Loucy (cell line): ENCODE measurements at regions not wholly inside any gene's neighbourhood (a gene's known extent, or its start where the extent isn't known, plus 50 kb on each side); places are given as distances from the start of the nearest gene placed in this dataset.
"Not testable (repeated sequence)": the region's sequence is repeated elsewhere in the genome, so short reads cannot be mapped to it uniquely, and the experiment has no call there.

ENCODE experiments used
- H2AFZ ChIP-seq: fragments of 200-600 bp; sonication (generic); 2 replicates; pipeline ENCODE4 v1.6.0; 2016; ENCODE audit warnings: antibody characterized with exemption, mild to moderate bottlenecking, low read length, moderate library complexity
- H3F3A ChIP-seq: fragments of 200-600 bp; 2 replicates; pipeline ENCODE4 v1.6.0; 2016; ENCODE audit warnings: antibody characterized with exemption, low read depth, mild to moderate bottlenecking
- H3K27me3 ChIP-seq: fragments of 200-600 bp; sonication (generic); 2 replicates; pipeline ENCODE4 v1.6.1; 2014; ENCODE audit warnings: low read length, mild to moderate bottlenecking; ENCODE audit not compliant: insufficient read depth, poor library complexity, severe bottlenecking
- H3K36me3 ChIP-seq: fragments of 200-600 bp; sonication (generic); 2 replicates; pipeline ENCODE4 v1.6.1; 2016; ENCODE audit warnings: low read length; ENCODE audit not compliant: insufficient read depth
- H3K4me1 ChIP-seq: fragments of 200-600 bp; sonication (generic); 2 replicates; pipeline ENCODE4 v1.5.1; 2014; ENCODE audit warnings: low read length, mild to moderate bottlenecking; ENCODE audit not compliant: insufficient read depth, poor library complexity, severe bottlenecking
- H3K4me2 ChIP-seq: fragments of 200-600 bp; sonication (generic); 2 replicates; pipeline ENCODE4 v1.6.0; 2014; ENCODE audit warnings: antibody characterized with exemption, low read length, low read depth, mild to moderate bottlenecking; ENCODE audit not compliant: poor library complexity, severe bottlenecking
- H3K4me3 ChIP-seq: fragments of 200-600 bp; sonication (generic); 2 replicates; pipeline ENCODE4 v1.5.1; 2014; ENCODE audit warnings: low read length, mild to moderate bottlenecking, mixed read lengths; ENCODE audit not compliant: poor library complexity, severe bottlenecking
- H3K79me2 ChIP-seq: fragments of 200-600 bp; sonication (generic); 2 replicates; pipeline ENCODE4 v1.6.1; 2014; ENCODE audit warnings: low read length; ENCODE audit not compliant: insufficient read depth
- H3K9ac ChIP-seq: fragments of 200-600 bp; sonication (generic); 2 replicates; pipeline ENCODE4 v1.6.0; 2014; ENCODE audit warnings: mild to moderate bottlenecking, low read depth, low read length, moderate library complexity; ENCODE audit not compliant: poor library complexity, severe bottlenecking
- H3K9me2 ChIP-seq: fragments of 200-600 bp; sonication (generic); replicated peaks from 2 replicates; pipeline ENCODE4 v1.6.1; 2016; ENCODE audit warnings: low read depth, low read length, mixed read lengths
- H3K9me3 ChIP-seq: fragments of 200-600 bp; sonication (generic); 2 replicates; pipeline ENCODE4 v1.6.1; 2014; ENCODE audit warnings: mild to moderate bottlenecking, antibody characterized with exemption, low read length, low read depth; ENCODE audit not compliant: insufficient read depth
- H4K20me1 ChIP-seq: fragments of 200-600 bp; sonication (generic); 2 replicates; pipeline ENCODE4 v1.6.0; 2014; ENCODE audit warnings: antibody characterized with exemption, low read length, mild to moderate bottlenecking; ENCODE audit not compliant: insufficient read depth, poor library complexity, severe bottlenecking
- CTCF ChIP-seq: fragments of 200-600 bp; sonication (generic); conservative IDR thresholded peaks from 2 replicates; pipeline ENCODE4 v1.5.1; 2014; ENCODE audit warnings: mild to moderate bottlenecking, antibody characterized with exemption, low read length
- EZH2phosphoT487 ChIP-seq: fragments of 200-600 bp; IDR thresholded peaks from 2 replicates; pipeline ENCODE4 v1.6.1; 2018; ENCODE audit warnings: antibody characterized with exemption, mild to moderate bottlenecking, moderate library complexity, borderline replicate concordance

GRCh38 chr6:81948861-81949260 is 196.4 kb upstream of the TENT5A start:
- H3K79me2 ChIP-seq = no peaks in the 10 kb centered on the region
- no peak for TF ChIP-seq EZH2phosphoT487
- no peak for TF ChIP-seq CTCF
- H4K20me1 ChIP-seq = no peaks in the 10 kb centered on the region
- peaks cover 9% of the 10 kb centered on the region; the same call in 1 of the 2 replicates for H3F3A ChIP-seq
- no peak overlapping the region for H2AFZ ChIP-seq
- H3K9ac ChIP-seq = no peak overlapping the region
- H3K9me3 ChIP-seq = no peaks in the 10 kb centered on the region
- H3K9me2 ChIP-seq = no peaks in the 10 kb centered on the region
- H3K4me1 ChIP-seq = peaks cover 25% of the 10 kb centered on the region
- no peaks in the 10 kb centered on the region for H3K27me3 ChIP-seq
- no peak overlapping the region for H3K4me3 ChIP-seq
- H3K36me3 ChIP-seq = no peaks in the 10 kb centered on the region
- no peak overlapping the region for H3K4me2 ChIP-seq

- not testable (repeated sequence) for H3K9me3 ChIP-seq, H3K27me3 ChIP-seq, H3K4me2 ChIP-seq, H3K4me3 ChIP-seq, H2AFZ ChIP-seq, H3F3A ChIP-seq, H3K36me3 ChIP-seq, H3K79me2 ChIP-seq, H3K9me2 ChIP-seq, H3K9ac ChIP-seq, H4K20me1 ChIP-seq
- H3K4me1 ChIP-seq = peaks cover 25% of the 10 kb centered on the region
Measured at GRCh38 chr6:81948196-81948595, 195.7 kb upstream of the TENT5A start.

GRCh38 chr6:81944661-81945060 is 192.2 kb upstream of the TENT5A start:
- H2AFZ ChIP-seq = no peak overlapping the region
- H3K9me2 ChIP-seq = no peaks in the 10 kb centered on the region
- no peak overlapping the region for H3K4me3 ChIP-seq
- TF ChIP-seq CTCF = no peak
- TF ChIP-seq EZH2phosphoT487 = no peak
- H3K36me3 ChIP-seq = no peaks in the 10 kb centered on the region
- peaks cover 27% of the 10 kb centered on the region for H3K4me1 ChIP-seq
- H3K9me3 ChIP-seq = no peaks in the 10 kb centered on the region
- no peaks in the 10 kb centered on the region for H3K79me2 ChIP-seq
- no peak overlapping the region for H3K4me2 ChIP-seq
- H4K20me1 ChIP-seq = no peaks in the 10 kb centered on the region
- H3K9ac ChIP-seq = no peak overlapping the region
- H3F3A ChIP-seq = no peaks in the 10 kb centered on the region
- H3K27me3 ChIP-seq = no peaks in the 10 kb centered on the region

GRCh38 chr6:81942842-81943241 is 190.4 kb upstream of the TENT5A start:
- not testable (repeated sequence) for H3K9ac ChIP-seq, H3K9me3 ChIP-seq, H3K36me3 ChIP-seq, H3K4me3 ChIP-seq, H3K9me2 ChIP-seq, H4K20me1 ChIP-seq, H3K27me3 ChIP-seq, H3K4me2 ChIP-seq, H3F3A ChIP-seq, H2AFZ ChIP-seq, H3K79me2 ChIP-seq
- peaks cover 43% of the 10 kb centered on the region for H3K4me1 ChIP-seq
